HFF-Myc (cell line): ENCODE measurements at regions not wholly inside any gene's neighbourhood (a gene's known extent, or its start where the extent isn't known, plus 50 kb on each side); places are given as distances from the start of the nearest gene placed in this dataset.

Experiments used
- DNase-seq: peaks from one replicate; pipeline ENCODE4 v3.0.0-alpha.2; 2011; ENCODE audit warnings: low read depth; ENCODE audit errors: extremely low read depth
- H3K4me3 ChIP-seq: replicated peaks from 2 replicates; pipeline ENCODE4 v1.5.1; 2011; ENCODE audit warnings: low read depth, mild to moderate bottlenecking, control low read depth, low read length
- CTCF ChIP-seq: IDR thresholded peaks from 2 replicates; pipeline ENCODE4 v1.5.1; 2012; ENCODE audit warnings: mild to moderate bottlenecking, low read depth, low read length, control low read depth; ENCODE audit errors: missing control alignments

DNA sequence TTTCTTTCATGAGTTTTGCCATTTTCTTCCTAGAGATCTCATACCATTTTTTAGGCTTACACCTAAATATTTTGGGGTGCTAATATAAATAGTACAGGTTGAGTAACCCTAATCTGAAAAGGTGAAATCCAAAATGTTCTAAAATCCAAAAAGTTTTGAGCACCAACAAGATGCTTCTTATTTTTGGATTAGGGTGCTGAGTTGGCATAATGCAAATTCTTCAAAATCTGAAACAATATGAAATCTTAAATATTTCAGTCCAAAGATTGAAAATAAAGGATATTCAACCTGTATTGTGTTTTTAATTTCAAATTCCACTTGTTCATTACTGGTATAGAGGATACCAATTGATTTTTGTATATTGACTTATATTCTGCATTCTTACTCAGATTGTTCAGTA, 51.1 kb upstream of the KCNK2 start:
- TF ChIP-seq CTCF = no peak
- H3K4me3 ChIP-seq = no peak overlapping the region
- no peak for DNase-seq
